Stimulated activated CD8-positive, alpha-beta memory T cell treated with anti-CD3 and anti-CD28 coated beads, Interleukin-4, amount 100 ng/mL, for 1 hour (primary cell): ENCODE measurements at regions not wholly inside any gene's neighbourhood (a gene's known extent, or its start where the extent isn't known, plus 50 kb on each side); places are given as distances from the start of the nearest gene placed in this dataset.

ENCODE experiments used
- DNase-seq, 2 donors: peaks; one replicate each; pipeline ENCODE4 v3.0.0-alpha.2; 2020; ENCODE audit warnings: low read depth in 2 of 2, low spot score in 1 of 2

DNA sequence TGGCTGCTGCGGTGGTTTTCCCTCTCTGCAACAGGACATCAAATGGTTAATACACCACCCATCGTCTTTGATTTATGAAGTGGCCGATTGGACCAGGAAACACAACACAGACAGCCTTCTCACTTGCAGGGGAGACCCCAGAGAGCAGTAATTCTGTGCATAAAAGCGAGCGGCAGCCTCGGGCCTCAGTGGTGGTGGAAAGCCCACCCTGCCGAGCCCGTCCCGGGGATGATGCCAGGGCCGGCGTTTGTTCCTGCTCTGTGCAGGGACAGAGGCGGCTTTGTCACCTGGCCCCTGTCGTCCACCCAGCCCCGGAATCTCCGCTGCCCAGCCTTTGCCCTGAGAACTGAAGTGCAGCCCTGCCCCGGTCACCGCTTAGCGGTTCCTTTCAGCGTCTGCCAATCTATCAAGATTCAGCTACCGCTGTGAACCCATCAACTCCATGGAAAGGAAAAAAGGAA is 184.4 kb downstream of the TSHZ3 start:
- no peak for DNase-seq

DNA sequence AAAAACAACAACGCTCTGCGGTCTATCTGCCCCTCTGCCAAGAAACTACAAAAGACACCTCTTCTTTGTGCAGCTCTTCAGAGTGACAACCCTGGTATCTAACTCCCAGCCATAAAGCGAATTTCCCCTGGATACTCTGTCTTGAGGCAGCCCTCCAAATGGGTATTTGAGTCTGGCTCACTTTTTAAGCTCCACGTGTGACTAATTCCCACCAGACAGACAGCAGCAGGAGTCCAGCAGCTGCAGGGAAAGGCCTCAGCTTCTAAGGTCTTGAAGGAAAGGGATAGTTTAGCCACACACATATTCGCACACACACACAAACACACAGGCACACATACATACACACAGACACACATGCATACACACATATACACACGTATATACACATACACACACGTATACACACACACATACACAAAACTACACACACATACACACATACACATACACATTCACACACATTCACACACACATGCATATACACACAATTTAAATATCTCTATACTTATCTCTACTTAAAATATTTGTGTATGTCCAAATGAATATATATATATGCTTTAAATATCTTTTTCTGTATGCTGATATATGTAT is 188.8 kb downstream of the TSHZ3 start:
- no peak for DNase-seq

DNA sequence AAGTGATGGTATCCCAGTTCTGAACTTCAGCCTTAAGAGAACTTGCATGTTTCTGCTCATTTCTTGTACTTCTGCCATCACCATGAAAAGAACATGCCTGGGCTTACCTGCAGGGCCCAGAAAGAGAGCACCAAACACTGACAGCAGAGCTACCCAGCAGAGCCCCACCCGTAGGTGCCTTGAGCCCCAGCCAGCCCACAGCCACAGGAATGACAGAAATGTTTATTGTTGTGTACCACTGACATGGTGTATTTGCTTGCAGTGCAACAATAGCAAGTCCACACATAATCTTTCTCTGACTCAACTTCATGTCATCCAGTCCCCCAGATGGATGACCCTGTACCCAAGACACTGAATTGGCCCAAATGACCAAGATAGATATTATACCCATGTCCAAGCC is 195.2 kb downstream of the TSHZ3 start:
- no peak for DNase-seq

DNA sequence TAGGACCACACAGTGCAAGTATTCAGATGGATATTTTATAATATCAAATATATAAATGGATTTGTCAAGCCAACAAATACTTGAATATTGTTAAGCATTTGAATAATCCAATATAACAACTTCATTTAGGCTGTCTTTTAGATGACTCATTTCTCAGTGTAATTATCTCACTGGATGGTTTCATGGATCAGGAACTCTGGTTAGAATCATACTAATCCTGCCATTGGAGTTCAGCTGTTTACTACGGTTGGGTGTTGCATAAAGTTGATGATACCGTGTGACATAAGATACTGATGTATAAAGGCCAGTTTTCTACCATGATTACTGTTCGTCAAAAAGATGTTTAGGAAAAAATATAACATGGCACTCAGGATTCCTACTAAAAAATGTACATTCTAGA is 196.3 kb downstream of the TSHZ3 start:
- DNase-seq, result no peak

DNA sequence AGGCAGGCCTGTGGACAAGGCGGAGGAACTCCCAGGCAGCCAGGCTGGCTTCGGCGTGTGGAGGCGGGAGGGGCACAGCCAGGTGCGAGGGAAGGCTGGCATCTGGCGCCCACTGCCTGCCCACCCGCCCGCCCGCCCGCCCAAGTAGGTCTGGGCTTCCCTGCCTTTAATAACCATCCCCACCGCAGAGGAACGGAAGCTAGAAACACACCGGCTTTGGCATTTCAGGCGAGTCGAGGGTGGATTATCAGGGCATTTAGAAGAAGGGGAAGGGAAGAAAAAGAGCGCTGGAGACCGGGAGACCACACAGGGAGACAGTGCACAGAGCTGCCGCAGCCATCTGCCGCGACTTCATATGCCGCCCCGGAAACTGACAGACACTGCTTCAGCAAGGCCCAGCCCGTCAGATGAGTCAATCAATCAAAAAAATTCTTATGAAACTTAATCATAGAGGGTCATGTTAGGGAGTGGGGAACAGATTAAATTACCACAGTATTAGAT is 199.7 kb downstream of the TSHZ3 start:
- DNase-seq, result no peak

DNA sequence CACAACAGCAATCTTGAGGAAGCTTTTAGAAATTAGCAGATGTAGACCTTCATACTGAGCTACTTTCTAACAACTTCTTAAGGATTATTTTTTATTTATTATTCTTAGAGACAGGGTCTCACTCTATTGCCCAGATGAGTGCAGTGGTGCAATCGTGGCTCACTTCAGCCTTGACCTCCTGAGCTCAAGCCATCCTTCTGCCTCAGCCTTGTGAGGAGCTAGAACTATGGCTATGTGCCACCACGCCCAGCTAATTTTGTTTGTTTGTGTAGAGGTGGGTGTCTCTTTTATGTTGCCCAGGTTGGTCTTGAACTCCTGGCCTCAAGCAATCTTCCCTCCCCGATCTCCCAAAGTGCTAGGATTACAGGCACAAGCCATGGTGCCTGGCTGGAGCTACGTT is 200.6 kb downstream of the TSHZ3 start:
- DNase-seq, result no peak

DNA sequence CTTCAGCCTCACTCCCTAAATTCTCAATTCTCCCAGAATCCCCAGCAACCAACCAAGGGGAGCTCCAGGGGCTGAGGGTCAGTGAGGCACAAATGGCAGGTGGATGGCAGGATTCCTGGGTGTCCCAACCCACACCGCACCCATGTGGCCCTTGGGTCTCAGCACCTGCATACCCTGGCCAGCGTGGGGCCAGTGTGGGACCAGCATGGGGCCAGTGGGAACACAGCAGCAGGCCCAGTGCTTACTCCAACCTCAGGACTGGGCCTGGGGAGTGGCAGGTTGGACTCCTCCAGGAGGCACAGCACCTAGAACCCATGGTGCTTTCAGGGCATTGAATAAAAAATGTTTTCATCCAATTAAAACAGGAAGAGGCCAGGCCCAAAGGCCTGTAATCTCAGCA is 202.0 kb downstream of the TSHZ3 start:
- DNase-seq, result no peak

DNA sequence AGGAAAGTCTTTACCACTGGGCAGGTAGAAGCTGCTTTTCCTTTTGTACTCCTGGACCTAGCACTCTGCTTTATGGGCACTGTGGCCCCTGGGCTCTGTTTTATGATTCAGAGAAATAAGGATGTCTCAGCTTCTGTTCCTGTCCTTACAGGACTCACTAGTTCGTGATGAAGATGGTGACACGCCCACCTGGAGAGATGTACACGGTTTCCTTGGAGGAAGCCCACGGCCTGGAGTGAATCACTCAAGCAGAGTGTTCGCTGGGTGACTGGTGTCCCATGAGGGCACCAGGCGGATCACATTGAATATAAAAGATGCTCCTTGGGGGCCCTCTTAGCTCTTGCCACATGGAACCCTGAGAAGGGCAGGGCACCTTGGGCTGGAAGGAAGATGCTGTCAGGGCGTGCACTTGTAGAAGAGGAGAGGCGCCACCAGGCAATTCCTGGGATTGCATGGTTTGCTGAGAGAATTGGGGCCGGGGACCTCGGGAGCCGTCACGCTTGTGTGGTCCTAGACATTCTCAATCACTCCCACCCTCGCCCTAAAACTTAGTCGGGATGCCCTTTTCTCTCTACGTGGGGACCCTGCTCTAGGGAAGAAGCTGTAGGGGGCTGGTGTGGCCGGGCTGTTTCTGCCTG is 202.6 kb downstream of the TSHZ3 start:
- no peak for DNase-seq

DNA sequence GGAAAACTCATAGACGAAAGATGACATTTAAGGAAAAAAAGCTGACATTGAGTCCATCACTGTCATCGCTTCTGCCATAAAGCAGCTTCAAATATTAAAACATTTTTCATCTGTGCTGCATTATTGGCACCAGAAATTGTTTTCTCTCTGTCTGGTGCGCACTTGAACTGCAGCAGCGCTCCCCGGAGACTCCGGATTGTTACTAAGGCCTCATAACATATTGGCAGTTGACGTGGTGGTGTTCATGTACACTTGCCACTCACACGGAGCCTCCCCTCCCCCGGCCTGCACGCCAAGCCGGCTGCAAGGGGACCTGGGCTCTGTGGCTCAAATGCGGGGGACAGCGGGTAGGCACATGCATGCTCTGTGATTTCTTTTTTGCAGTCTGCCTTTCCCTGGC is 203.2 kb downstream of the TSHZ3 start:
- no peak for DNase-seq

DNA sequence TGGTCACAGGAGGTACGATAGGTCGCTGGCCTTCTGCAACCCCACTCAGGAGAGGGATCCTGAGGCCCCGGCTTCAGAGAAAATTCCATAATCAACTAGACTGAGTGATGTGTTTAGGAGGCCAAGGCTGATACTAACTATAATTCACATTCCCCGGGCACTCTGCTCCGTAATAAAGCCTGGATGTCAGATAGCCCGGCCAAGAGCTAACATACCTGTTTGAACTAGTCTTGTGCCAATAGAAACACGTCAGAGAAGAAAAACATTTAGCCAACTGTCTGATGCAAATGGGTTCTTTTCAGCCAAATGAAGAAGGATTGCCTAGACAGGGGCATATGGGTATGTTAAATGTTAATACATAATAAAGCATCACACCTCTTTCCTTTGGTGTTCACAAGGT is 204.2 kb downstream of the TSHZ3 start:
- DNase-seq, result no peak

DNA sequence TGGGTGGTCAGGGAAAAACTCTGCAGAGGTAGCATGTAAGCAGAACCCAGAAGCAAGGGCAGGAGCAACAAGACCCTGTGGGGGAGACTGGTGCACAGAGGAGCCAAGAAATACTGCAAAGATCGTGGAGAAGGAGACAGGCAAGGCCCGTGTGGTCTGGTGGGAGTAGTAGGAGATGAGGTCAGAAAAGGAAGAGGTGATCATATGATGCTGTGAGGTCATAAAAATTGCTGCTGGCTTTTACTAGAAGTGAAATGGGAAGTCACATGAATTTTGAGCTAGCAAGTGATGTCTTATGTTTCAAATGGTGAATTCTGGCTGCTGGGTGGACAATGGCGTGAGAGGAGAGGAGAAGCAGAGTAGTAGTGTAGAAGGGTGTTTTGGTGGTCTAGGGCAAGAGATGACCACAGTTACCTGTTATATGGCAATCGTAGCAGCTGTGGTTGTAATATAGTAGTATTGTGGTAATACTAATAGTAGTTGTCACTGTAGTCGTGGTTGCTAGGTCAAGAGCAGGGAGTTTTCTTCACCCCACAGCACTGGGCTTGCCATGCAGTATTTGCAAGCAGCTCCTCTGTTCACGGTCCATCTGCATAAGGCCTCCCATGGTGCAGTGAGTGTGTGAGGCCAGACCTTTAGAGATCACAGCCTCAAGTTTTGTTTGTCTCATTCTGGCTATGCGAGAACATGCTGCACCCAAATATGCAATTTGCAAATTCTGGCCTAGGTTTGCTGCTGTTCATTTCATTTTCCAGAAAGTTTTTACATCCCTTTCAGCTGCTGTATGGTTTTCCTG is 205.0 kb downstream of the TSHZ3 start:
- DNase-seq, result no peak

DNA sequence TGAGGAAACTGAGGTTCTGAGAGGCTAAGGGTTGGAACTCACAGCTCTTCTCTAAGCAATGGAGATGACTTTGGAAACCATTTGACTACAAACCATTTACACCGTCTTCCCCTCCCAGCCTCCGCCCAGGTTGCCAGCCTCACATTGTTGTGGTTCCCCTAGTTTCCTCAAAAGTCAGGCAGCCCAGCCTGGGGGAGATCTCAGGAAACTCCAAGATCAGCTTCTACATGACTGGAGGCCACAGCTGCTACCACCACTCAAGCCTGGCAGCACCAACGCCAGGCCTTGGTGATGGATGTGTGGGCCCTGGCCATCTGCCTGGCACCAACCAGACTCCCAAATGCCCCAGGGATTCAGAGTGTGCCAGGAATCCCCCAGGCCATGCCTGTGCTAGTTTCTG is 207.9 kb downstream of the TSHZ3 start:
- DNase-seq, result no peak

DNA sequence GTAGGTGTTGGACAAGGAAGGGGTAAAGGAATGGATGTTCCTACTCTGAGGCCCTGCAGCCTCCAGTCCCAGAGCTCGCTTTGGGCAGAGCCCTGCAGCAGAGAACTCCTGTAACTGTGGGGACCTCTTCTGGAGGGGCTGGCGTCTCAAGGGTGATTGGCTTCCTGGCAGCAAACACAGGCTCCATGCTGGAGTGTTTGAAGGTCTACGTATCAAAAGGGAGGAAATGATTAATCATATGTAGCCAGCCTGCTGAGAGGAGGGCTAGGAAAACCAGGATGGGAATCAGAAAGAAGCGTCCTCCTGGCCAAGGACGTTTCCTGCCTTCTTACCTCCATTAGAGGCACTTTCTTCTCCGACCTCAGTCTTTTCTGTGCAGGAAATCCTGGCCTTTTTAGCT is 208.5 kb downstream of the TSHZ3 start:
- no peak for DNase-seq

DNA sequence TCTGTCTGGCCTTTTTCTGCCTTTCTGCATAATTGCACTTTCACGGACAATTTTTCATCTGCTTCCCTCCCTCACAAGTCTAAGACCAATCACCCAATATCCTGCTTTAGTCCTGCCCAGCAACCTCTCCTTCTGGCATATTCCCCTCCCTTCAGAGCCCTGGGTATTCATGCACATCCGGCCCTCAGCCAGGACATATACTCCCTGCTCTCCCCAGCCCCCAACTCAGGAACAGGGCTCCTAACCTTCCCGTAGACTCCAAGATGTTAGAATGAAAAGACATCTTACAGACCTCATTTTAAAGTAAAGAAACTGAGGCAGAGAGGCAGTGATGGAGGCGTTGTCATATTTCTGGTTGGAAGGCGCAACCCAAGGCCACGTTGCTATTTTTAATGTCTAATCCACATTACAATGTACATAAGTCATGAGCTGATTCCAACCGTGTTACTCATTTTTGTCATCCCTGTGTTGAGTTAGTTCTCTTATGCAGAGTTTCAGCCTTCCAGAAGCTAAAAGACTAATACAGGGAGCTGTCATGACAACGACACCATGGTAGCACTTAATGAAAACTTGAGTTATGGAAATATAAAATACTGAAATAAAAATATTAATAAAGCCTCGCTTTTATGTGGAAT is 209.2 kb downstream of the TSHZ3 start:
- no peak for DNase-seq

DNA sequence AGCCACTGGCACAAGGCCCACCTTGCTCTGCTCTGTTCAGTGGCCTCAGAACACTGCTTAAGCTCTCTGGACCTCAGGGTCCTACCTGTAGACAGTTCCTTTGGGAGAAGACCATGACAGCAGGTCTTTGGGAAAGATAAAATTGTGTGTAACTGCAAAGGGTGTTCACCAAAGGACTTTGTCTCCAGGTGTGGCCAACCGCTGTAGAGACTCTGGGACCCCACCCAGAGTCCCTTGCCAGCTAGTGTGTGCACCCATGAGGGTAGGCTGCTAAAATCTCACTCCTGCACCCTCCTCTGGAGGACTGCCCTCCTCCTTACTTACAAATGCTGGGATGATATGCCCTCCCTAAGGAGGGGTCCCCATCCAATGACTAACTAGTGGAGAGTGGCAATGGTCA is 211.2 kb downstream of the TSHZ3 start:
- DNase-seq, result no peak

DNA sequence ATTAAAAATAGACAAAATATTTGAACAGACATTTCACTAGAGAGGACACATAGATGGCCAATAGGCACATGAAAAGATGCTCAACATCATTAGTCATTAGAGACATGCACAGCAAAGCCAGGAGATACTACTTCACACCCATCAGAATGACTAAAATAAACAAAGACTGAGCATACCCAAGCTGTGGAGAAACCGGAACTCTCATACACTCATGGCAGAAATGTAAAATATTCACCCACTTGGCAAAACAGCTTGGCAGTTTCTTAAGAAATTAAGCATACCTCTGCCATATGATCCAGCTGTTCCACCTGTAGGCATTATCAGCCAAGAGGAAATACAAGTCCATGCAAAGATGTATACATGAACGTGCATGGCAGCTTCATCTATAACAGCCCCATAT is 213.4 kb downstream of the TSHZ3 start:
- no peak for DNase-seq

DNA sequence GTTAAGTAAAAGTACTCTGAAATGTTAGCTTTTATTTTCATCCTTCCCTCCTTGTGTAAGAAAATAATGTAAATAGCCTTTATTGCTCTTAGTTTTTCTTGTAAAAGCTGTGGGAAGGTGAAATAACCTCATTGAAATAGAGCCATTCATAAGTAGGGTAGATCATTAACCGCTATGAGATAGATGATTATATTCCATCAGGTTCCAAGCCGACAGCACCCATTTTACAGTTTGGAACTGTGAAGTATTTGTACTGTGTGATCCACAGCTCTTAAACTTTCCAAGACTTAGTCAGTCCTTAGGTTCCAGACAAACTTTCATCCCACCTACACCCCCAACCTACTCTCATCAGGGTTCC is 216.5 kb downstream of the TSHZ3 start:
- no peak for DNase-seq

DNA sequence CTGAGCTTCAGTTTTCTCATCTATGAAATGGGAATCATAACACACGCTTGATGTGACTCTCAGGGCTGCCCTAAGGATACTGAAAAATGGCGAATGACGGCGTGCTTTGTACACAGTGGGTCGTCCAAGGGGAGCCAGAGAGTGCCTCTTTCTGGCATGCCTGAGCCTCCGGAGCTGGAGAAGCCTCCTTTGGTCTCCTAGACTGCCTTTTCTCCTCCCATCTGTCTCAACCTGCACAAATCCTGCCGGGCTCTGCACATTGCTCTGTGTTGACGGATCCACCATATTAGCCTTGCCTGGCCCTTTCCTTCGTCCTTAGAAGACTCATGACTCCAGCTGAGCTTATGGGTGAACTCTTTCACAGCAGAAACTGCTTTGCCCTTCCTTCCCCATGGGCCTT is 220.9 kb downstream of the TSHZ3 start:
- DNase-seq, result no peak

DNA sequence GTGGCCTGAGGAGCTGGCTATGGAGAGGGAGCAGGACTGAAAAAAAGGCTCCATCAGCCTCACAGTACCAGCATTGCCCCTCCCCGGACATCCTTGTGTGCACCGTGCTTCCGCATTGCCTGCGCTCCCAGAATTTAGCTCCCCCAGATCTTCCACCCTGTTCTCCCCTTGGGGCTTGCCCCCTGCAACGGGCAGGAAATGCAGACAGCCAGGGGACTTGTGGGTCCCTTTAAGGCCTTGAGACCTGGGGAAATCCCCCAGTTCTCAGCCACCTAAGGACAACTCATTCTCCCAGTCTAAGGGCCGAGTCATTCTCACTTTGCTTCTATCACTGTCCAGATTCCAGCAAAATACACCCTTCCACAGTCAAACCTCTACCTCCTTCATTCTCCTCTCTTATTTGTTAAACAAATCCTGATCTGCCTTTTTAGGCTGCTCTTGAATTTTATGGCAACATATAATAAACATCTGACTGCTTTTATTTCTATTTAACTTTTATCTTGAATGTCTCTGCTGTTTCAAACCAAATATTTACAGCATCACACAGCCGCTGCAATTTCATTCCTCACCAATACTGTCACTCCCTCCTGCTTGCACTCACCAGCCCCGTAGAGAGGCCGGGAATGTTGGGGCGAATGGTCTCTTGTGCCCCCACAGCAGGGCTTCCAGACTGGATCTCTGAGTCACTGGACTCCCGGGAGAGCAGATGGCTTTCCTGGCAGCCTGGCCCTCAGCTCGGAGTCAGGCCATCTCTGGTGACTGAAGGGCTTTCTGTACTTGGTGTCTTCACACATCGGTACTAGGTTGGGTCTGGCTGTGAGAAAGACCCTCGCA is 221.9 kb downstream of the TSHZ3 start:
- DNase-seq, result no peak

DNA sequence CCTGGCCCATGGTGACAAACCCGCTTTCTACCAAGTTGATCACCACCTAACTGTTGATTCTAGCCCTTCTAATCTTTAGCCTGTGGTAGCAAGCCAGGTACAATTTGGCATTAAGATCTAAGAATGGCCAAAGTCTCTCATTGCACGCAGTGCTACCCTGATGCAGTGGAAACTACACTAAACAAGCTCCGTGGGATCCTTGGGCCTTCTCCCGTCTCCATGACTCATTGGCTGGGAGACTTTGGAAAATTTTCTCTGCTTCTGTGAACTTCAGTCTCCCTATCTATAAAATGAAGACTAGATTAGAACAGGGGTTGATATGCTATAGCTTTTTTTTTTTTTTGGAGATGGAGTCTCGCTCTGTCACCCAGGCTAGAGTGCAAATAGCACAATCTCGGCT is 223.0 kb downstream of the TSHZ3 start:
- DNase-seq, result no peak

DNA sequence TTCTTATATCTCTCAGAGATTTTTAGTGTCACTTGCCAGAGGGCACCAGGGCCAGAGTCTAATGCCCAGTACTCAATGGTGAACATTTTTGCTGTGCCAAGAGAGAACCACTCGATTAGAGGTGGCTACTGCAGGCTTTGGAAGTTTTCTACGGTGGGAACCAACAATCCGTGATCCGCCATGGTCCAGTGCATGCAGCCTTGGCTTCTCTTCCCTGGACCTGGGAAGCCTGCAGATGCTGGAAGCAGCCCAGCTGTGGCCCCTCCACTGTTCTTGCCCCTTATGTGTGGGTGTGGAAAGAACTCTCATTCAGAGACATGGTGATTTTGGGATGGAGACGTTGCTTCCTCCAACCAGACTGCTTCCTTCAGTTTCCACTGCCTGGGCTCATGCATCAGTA is 224.2 kb downstream of the TSHZ3 start:
- no peak for DNase-seq
